ENCODE measurements at regions not wholly inside any gene's neighbourhood (a gene's known extent, or its start where the extent isn't known, plus 50 kb on each side); places are given as distances from the start of the nearest gene placed in this dataset.

GRCh38 chr12:59453475-59453874 is 142.4 kb upstream of the SLC16A7 start (continued):
- TF ChIP-seq ZFX (IDR thresholded peaks at IDR 0.05) = no peak
- no peak for TF ChIP-seq SP1 (IDR thresholded peaks at IDR 0.05; ENCODE audit: low read depth)
- TF ChIP-seq YY1 (IDR thresholded peaks at IDR 0.05; ENCODE audit: extremely low read depth, insufficient replicate concordance, low read depth, low read length) = no peak

- ChIA-PET CTCF (no interaction called here), RAD21 (ENCODE audit: low non-redundant PET in 1 of 2, low total read pairs in 2 of 2, uncharacterized antibody in 2 of 2, unreplicated experiment in 2 of 2) (no interaction called here), POLR2A (no interaction called here)
- DNase-seq (ENCODE audit: low read depth, low spot score) (no peak), ATAC-seq (no peak)
- no peaks in the 10 kb centered on the region for H3K9me2 ChIP-seq (ENCODE audit: insufficient read depth)
- H3K36me3 ChIP-seq (ENCODE audit: control insufficient read depth in 1 of 2, insufficient read depth in 2 of 2, low read length in 2 of 2) = no peaks in the 10 kb centered on the region
- no peaks in the 10 kb centered on the region for H3K27me3 ChIP-seq (ENCODE audit: insufficient read depth, low read length)
- H3K9me3 ChIP-seq (ENCODE audit: control insufficient read depth in 1 of 2, insufficient read depth in 1 of 2, low read depth in 1 of 2, low read length in 2 of 2) = no peaks in the 10 kb centered on the region
- BruUV-seq (replicated peaks) = no TSS peak
- intact Hi-C loops (cut with micrococcal nuclease) = no loop called here
- H3K79me2 ChIP-seq (ENCODE audit: insufficient read depth, low read length) = no peaks in the 10 kb centered on the region
- H3K4me2 ChIP-seq (ENCODE audit: low read length) = no peak overlapping the region
- no peak overlapping the region for H2AFZ ChIP-seq (ENCODE audit: low read depth, low read length, poor library complexity, severe bottlenecking)
- TF ChIP-seq RAD21 (IDR thresholded peaks at IDR 0.05; ENCODE audit: low read depth) (no peak), ELF1 (IDR thresholded peaks at IDR 0.05; ENCODE audit: borderline replicate concordance, low read depth) (no peak), YY1 (IDR thresholded peaks at IDR 0.05; ENCODE audit: extremely low read depth, insufficient replicate concordance, low read depth, low read length) (no peak), JUND (IDR thresholded peaks at IDR 0.05) (no peak), CBX3 (IDR thresholded peaks at IDR 0.05; ENCODE audit: low read depth) (no peak)
- H3K9ac ChIP-seq (ENCODE audit: low read length) = no peak overlapping the region
- no peak overlapping the region for H3K4me3 ChIP-seq (replicated peaks in 1 of 2; ENCODE audit: low read depth in 1 of 2, low read length in 2 of 2)
- H4K20me1 ChIP-seq (ENCODE audit: insufficient read depth) = no peaks in the 10 kb centered on the region
- H3K27ac ChIP-seq (ENCODE audit: low read depth, low read length) = no peak overlapping the region
- peaks cover 0 to 4% of the 10 kb centered on the region in 2 experiments; a peak in 1 of 4 replicates for H3K4me1 ChIP-seq (ENCODE audit: control insufficient read depth in 1 of 2, insufficient read depth in 2 of 2, low read length in 2 of 2)
Observed at GRCh38 chr12:59452746-59453145, 143.1 kb upstream of the SLC16A7 start.

GRCh38 chr12:59452259-59452658 is 143.6 kb upstream of the SLC16A7 start:
- H3K4me3 ChIP-seq (replicated peaks in 1 of 2; ENCODE audit: low read depth in 1 of 2, low read length in 2 of 2) = no peak overlapping the region
- RAD21 ChIA-PET (ENCODE audit: low non-redundant PET in 1 of 2, low total read pairs in 2 of 2, uncharacterized antibody in 2 of 2, unreplicated experiment in 2 of 2) = no interaction called here
- H3K9me3 ChIP-seq (ENCODE audit: control insufficient read depth in 1 of 2, insufficient read depth in 1 of 2, low read depth in 1 of 2, low read length in 2 of 2) = no peaks in the 10 kb centered on the region
- peaks cover 0 to 4% of the 10 kb centered on the region in 2 experiments; a peak in 1 of 4 replicates for H3K4me1 ChIP-seq (ENCODE audit: control insufficient read depth in 1 of 2, insufficient read depth in 2 of 2, low read length in 2 of 2)
- intact Hi-C loops (cut with micrococcal nuclease) = no loop called here
- H4K20me1 ChIP-seq (ENCODE audit: insufficient read depth) = no peaks in the 10 kb centered on the region
- H3K27me3 ChIP-seq (ENCODE audit: insufficient read depth, low read length) = no peaks in the 10 kb centered on the region
- no peak overlapping the region for H3K27ac ChIP-seq (ENCODE audit: low read depth, low read length)
- no peaks in the 10 kb centered on the region for H3K79me2 ChIP-seq (ENCODE audit: insufficient read depth, low read length)
- ATAC-seq = no peak
- no peak overlapping the region for H2AFZ ChIP-seq (ENCODE audit: low read depth, low read length, poor library complexity, severe bottlenecking)
- no peak overlapping the region for H3K4me2 ChIP-seq (ENCODE audit: low read length)
- DNase-seq (ENCODE audit: low read depth, low spot score) = no peak
- no peaks in the 10 kb centered on the region for H3K9me2 ChIP-seq (ENCODE audit: insufficient read depth)
- CTCF ChIA-PET = no interaction called here
- no peaks in the 10 kb centered on the region for H3K36me3 ChIP-seq (ENCODE audit: control insufficient read depth in 1 of 2, insufficient read depth in 2 of 2, low read length in 2 of 2)
- no TSS peak for BruUV-seq (replicated peaks)
- no peak overlapping the region for H3K9ac ChIP-seq (ENCODE audit: low read length)
- POLR2A ChIA-PET = no interaction called here
- TF ChIP-seq CEBPB (IDR thresholded peaks at IDR 0.05; ENCODE audit: low read depth) (no peak), JUND (IDR thresholded peaks at IDR 0.05) (no peak), EGR1 (IDR thresholded peaks at IDR 0.05; ENCODE audit: low read depth) (no peak), SRF (IDR thresholded peaks at IDR 0.05; ENCODE audit: low read depth) (no peak), EZH2 (IDR thresholded peaks at IDR 0.05) (no peak), ZBTB33 (IDR thresholded peaks at IDR 0.05; ENCODE audit: extremely low read depth, insufficient replicate concordance, low read length) (no peak), ATF3 (IDR thresholded peaks at IDR 0.05) (no peak), REST (IDR thresholded peaks at IDR 0.05; ENCODE audit: low read depth) (no peak), SP1 (IDR thresholded peaks at IDR 0.05; ENCODE audit: low read depth) (no peak)
